Smooth muscle cell (in vitro differentiated cells): ENCODE measurements at regions not wholly inside any gene's neighbourhood (a gene's known extent, or its start where the extent isn't known, plus 50 kb on each side); places are given as distances from the start of the nearest gene placed in this dataset.

Experiments used
- DNase-seq: peaks from one replicate; lab custom pipeline; 2025; ENCODE audit not compliant: unreplicated experiment; lab: John Stamatoyannopoulos, UW
- H2AFZ ChIP-seq: fragments of 200-600 bp; sonication (generic); 2 replicates; pipeline ENCODE4 v1.6.0; 2016; ENCODE audit warnings: antibody characterized with exemption, low read depth, mild to moderate bottlenecking
- H3F3A ChIP-seq: fragments of 200-600 bp; sonication (generic); 2 replicates; pipeline ENCODE4 v1.6.0; 2017; ENCODE audit warnings: antibody characterized with exemption, low read depth
- H3K27ac ChIP-seq: fragments of 200-600 bp; sonication (generic); 2 replicates; pipeline ENCODE4 v1.5.1; 2016; ENCODE audit warnings: low read depth, mild to moderate bottlenecking
- H3K27me3 ChIP-seq: fragments of 200-600 bp; sonication (generic); 2 replicates; pipeline ENCODE4 v1.6.1; 2016; ENCODE audit warnings: low read depth, mild to moderate bottlenecking
- H3K36me3 ChIP-seq: fragments of 200-600 bp; sonication (generic); 2 replicates; pipeline ENCODE4 v1.5.1; 2016; ENCODE audit warnings: low read depth
- H3K4me1 ChIP-seq: fragments of 200-600 bp; sonication (generic); 2 replicates; pipeline ENCODE4 v1.5.1; 2016; ENCODE audit warnings: low read depth
- H3K4me2 ChIP-seq: fragments of 200-600 bp; sonication (generic); 2 replicates; pipeline ENCODE4 v1.6.0; 2016; ENCODE audit warnings: mild to moderate bottlenecking
- H3K4me3 ChIP-seq: fragments of 200-600 bp; sonication (generic); 2 replicates; pipeline ENCODE4 v1.5.1; 2016; ENCODE audit warnings: mild to moderate bottlenecking
- H3K79me2 ChIP-seq: fragments of 200-600 bp; sonication (generic); 2 replicates; pipeline ENCODE4 v1.6.0; 2016; ENCODE audit warnings: low read depth, mild to moderate bottlenecking
- H3K9ac ChIP-seq: fragments of 200-600 bp; sonication (generic); 2 replicates; pipeline ENCODE4 v1.6.0; 2016; ENCODE audit warnings: low read depth
- H3K9me3 ChIP-seq: fragments of 200-600 bp; sonication (generic); replicated peaks from 2 replicates; pipeline ENCODE4 v1.5.1; 2016; ENCODE audit warnings: low read depth
- H4K20me1 ChIP-seq: fragments of 200-600 bp; sonication (generic); 2 replicates; pipeline ENCODE4 v1.6.0; 2016; ENCODE audit warnings: low read depth
- WGBS: methylation state at CpG from one replicate; pipeline ENCODE4 v1.1.7; 2016; ENCODE audit warnings: low lambda C conversion rate; 5-methylcytosine and 5-hydroxymethylcytosine counted together
- TF ChIP-seq, protein P1 (sequence below): fragments of 200-600 bp; sonication (generic); IDR thresholded peaks from 2 replicates; pipeline ENCODE4 v1.5.1; 2017; ENCODE audit warnings: borderline replicate concordance, mild to moderate bottlenecking, antibody characterized with exemption; ENCODE audit not compliant: insufficient read depth, poor library complexity, severe bottlenecking

DNA sequence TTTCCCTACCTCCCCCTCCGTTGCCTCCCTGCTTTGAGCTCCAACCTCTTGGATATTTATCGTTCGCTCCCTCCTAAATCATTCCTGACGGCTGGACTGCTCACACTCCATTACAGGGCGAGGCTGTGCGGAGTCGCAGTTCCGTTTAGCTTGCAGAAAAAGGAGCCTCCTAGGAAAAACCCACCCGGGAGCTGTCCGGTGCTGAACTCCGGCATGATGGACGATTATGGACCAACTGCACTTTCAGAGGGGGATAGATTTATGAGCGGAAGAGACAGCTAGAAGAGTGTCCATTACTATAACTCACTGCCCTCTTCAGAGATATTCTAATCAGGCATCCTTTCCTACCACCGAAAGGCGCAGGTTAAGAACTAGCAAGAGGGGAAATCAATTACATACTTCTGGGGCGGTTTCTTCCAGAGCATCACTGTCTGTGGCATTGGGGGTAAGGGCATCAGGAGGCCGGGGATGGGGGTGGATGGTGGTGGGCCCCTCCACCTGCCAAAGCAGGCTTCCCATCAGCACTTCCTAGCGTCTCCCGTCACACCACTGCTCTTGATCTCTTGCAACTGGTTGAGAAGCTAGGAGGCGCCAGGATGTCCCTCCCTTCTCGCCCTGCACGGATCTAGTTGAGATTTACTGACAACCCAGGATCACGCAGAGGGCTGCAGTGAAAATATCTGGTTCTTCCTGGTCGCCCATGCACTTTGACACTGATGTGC is 251.2 kb downstream of the ENGASE start:
- Histone ChIP-seq H3K27me3 (peaks cover 3% of the 10 kb centered on the region), H2AFZ (no peak overlapping the region), H3K9ac (no peak overlapping the region), H3K79me2 (no peaks in the 10 kb centered on the region), H3K9me3 (no peaks in the 10 kb centered on the region), H3K36me3 (no peaks in the 10 kb centered on the region), H3K4me3 (no peak overlapping the region), H3K27ac (no peak overlapping the region), H4K20me1 (no peaks in the 10 kb centered on the region), H3K4me1 (no peaks in the 10 kb centered on the region), H3F3A (no peaks in the 10 kb centered on the region), H3K4me2 (no peak overlapping the region)
- 44% methylated on average over 24 of the region's 24 CpGs for WGBS
- peak; percentile 1 for DNase-seq
- TF ChIP-seq, protein P1, sequence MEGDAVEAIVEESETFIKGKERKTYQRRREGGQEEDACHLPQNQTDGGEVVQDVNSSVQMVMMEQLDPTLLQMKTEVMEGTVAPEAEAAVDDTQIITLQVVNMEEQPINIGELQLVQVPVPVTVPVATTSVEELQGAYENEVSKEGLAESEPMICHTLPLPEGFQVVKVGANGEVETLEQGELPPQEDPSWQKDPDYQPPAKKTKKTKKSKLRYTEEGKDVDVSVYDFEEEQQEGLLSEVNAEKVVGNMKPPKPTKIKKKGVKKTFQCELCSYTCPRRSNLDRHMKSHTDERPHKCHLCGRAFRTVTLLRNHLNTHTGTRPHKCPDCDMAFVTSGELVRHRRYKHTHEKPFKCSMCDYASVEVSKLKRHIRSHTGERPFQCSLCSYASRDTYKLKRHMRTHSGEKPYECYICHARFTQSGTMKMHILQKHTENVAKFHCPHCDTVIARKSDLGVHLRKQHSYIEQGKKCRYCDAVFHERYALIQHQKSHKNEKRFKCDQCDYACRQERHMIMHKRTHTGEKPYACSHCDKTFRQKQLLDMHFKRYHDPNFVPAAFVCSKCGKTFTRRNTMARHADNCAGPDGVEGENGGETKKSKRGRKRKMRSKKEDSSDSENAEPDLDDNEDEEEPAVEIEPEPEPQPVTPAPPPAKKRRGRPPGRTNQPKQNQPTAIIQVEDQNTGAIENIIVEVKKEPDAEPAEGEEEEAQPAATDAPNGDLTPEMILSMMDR = no peak

DNA sequence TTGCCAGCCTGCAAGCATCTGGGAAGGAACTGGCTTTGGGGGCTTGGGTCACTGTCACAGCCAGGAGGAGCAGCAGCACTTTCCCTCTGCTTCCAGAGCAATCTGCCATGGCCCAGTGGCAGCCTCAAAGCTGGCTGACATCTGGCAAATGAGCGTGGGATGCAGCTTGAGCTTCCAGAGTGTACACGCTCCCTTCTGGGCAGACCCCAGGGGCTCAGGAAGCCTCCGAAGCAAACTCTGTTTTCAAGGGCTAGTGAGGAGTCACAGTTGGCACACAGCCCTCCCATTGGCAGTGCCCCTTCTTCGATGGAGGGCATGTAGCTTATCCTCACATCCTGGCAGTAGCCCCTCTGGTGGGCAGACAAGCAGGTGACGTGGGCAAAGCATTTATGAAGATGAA is 249.6 kb downstream of the ENGASE start:
- TF ChIP-seq, protein P1 = no peak
- Histone ChIP-seq H4K20me1 (no peaks in the 10 kb centered on the region), H3K9ac (no peak overlapping the region), H3K27ac (no peak overlapping the region), H3F3A (no peaks in the 10 kb centered on the region), H3K4me1 (no peaks in the 10 kb centered on the region), H3K36me3 (no peaks in the 10 kb centered on the region), H3K4me2 (no peak overlapping the region), H3K27me3 (peaks cover 7% of the 10 kb centered on the region), H3K79me2 (no peaks in the 10 kb centered on the region), H3K4me3 (no peak overlapping the region), H2AFZ (no peak overlapping the region), H3K9me3 (no peaks in the 10 kb centered on the region)
- WGBS = 65% methylated on average over 5 of the region's 5 CpGs
- no peak for DNase-seq

DNA sequence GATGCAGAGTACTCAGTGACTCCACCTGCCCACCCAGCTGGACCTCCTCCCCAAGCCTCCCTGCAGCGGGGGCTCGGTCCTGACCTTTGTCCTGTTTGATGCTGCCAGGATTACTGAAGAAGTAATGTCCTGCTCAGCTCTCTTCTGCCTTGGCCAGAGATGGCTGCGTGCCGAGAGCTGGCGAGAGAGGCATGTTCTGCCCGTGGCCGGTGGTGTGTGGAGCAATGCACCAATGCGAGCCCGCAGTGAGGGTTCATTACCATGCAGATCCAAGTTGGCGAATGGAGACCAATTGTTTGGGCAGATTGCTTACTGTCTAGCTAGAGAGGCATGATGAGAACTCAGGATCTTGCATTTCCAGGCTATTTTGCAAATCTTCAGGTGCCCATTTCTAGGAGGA is 248.9 kb downstream of the ENGASE start:
- H2AFZ ChIP-seq = no peak overlapping the region
- H3K4me1 ChIP-seq = no peaks in the 10 kb centered on the region
- H3K9me3 ChIP-seq = no peaks in the 10 kb centered on the region

More for the DNA sequence above, 248.9 kb downstream of the ENGASE start:
- 82% methylated on average over 10 of the region's 10 CpGs for WGBS
- Histone ChIP-seq H3K4me2 (no peak overlapping the region), H3K36me3 (no peaks in the 10 kb centered on the region), H4K20me1 (no peaks in the 10 kb centered on the region), H3F3A (no peaks in the 10 kb centered on the region), H3K4me3 (no peak overlapping the region), H3K27ac (no peak overlapping the region), H3K27me3 (peaks cover 7% of the 10 kb centered on the region), H3K79me2 (no peaks in the 10 kb centered on the region), H3K9ac (no peak overlapping the region)
- DNase-seq = no peak
- TF ChIP-seq, protein P1 = no peak
